Inferior parietal cortex (tissue), 1 donor: ENCODE measurements at regions not wholly inside any gene's neighbourhood (a gene's known extent, or its start where the extent isn't known, plus 50 kb on each side); places are given as distances from the start of the nearest gene placed in this dataset.

Source experiments
- DNase-seq: peaks from one replicate; pipeline ENCODE4 v3.0.0-alpha.2; 2016; ENCODE audit errors: extremely low spot score

- no peak for DNase-seq
Measured at GRCh38 chr1:5231541-5232315, 577.3 kb downstream of the AJAP1 start.

- no peak for DNase-seq
Measured at GRCh38 chr1:5227114-5227513, 572.7 kb downstream of the AJAP1 start.

GRCh38 chr1:5225707-5226704, 571.6 kb downstream of the AJAP1 start:
- DNase-seq, result no peak

- DNase-seq, result peak; percentile 27
Measured at GRCh38 chr1:5223206-5223605, 568.8 kb downstream of the AJAP1 start.

- no peak for DNase-seq
Measured at GRCh38 chr1:5222626-5223025, 568.2 kb downstream of the AJAP1 start.

GRCh38 chr1:5221451-5221850, 567.0 kb downstream of the AJAP1 start:
- no peak for DNase-seq

- peak; percentile 33 for DNase-seq
Measured at GRCh38 chr1:5220821-5221220, 566.4 kb downstream of the AJAP1 start.

- peak; percentile 40 for DNase-seq
Measured at GRCh38 chr1:5220421-5220820, 566.0 kb downstream of the AJAP1 start.

- DNase-seq, result peak; percentile 40
Measured at GRCh38 chr1:5200006-5200405, 545.6 kb downstream of the AJAP1 start.

GRCh38 chr1:5198328-5198727, 543.9 kb downstream of the AJAP1 start:
- DNase-seq, result no peak

- no peak for DNase-seq
Measured at GRCh38 chr1:5191470-5191869, 537.1 kb downstream of the AJAP1 start.

- no peak for DNase-seq
Measured at GRCh38 chr1:5189384-5189783, 535.0 kb downstream of the AJAP1 start.

- DNase-seq, result no peak
Measured at GRCh38 chr1:5165762-5166161, 511.4 kb downstream of the AJAP1 start.

- DNase-seq, result no peak
Measured at GRCh38 chr1:5164158-5164557, 509.7 kb downstream of the AJAP1 start.

GRCh38 chr1:5161372-5161771, 507.0 kb downstream of the AJAP1 start:
- DNase-seq, result no peak

- no peak for DNase-seq
Measured at GRCh38 chr1:5157175-5157574, 502.8 kb downstream of the AJAP1 start.

GRCh38 chr1:5156416-5157120, 502.2 kb downstream of the AJAP1 start:
- DNase-seq, result no peak

GRCh38 chr1:5151511-5151910, 497.1 kb downstream of the AJAP1 start:
- peak; percentile 15 for DNase-seq

GRCh38 chr1:5150191-5150590, 495.8 kb downstream of the AJAP1 start:
- DNase-seq, result no peak

- peak; percentile 18 for DNase-seq
Measured at GRCh38 chr1:5147806-5148205, 493.4 kb downstream of the AJAP1 start.

- DNase-seq, result no peak
Measured at GRCh38 chr1:5142389-5142788, 488.0 kb downstream of the AJAP1 start.

- no peak for DNase-seq
Measured at GRCh38 chr1:5141750-5142149, 487.3 kb downstream of the AJAP1 start.
